PC-9 (cell line): ENCODE measurements at regions not wholly inside any gene's neighbourhood (a gene's known extent, or its start where the extent isn't known, plus 50 kb on each side); places are given as distances from the start of the nearest gene placed in this dataset.

Source experiments
- BruUV-seq: library from RNA; stranded (reverse); fragments of 400-500 nt; replicated peaks from 2 replicates; lab custom pipeline; 2021; lab: Mats Ljungman, UMichigan
- CTCF ChIA-PET: fragments of 300-600 bp; sonication (Branson Sonifier 250); formaldehyde crosslinking; loops from one replicate; lab custom pipeline; 2022; ENCODE audit warnings: antibody characterized with exemption; lab: Charles Lee
- POLR2A ChIA-PET: fragments of 300-600 bp; sonication (Branson Sonifier 250); formaldehyde crosslinking; loops from one replicate; lab custom pipeline; 2022; ENCODE audit warnings: antibody characterized with exemption; ENCODE audit not compliant: unreplicated experiment; lab: Charles Lee
- DNase-seq, 2 experiments: peaks; one replicate each; pipeline versions ENCODE4 v3.0.0 to v3.0.0-alpha.2; 2015 to 2022; ENCODE audit warnings: mixed read lengths in 1 of 2
- H2AFZ ChIP-seq: fragments of 200-600 bp; sonication (generic); 2 replicates; pipeline ENCODE4 v1.8.1; 2017; ENCODE audit warnings: antibody characterized with exemption
- H3F3A ChIP-seq: fragments of 200-600 bp; sonication (generic); 2 replicates; pipeline ENCODE4 v1.8.1; 2017; ENCODE audit warnings: antibody characterized with exemption, mild to moderate bottlenecking, low read depth; ENCODE audit not compliant: insufficient read depth
- H3K27ac ChIP-seq: fragments of 200-600 bp; sonication (generic); 2 replicates; pipeline ENCODE4 v1.6.1; 2016; ENCODE audit warnings: mixed run types
- H3K27me3 ChIP-seq: fragments of 200-600 bp; sonication (generic); 2 replicates; pipeline ENCODE4 v1.6.1; 2016; ENCODE audit warnings: low read depth, mixed run types; ENCODE audit not compliant: insufficient read depth
- H3K36me3 ChIP-seq: fragments of 200-600 bp; sonication (generic); 2 replicates; pipeline ENCODE4 v1.6.1; 2016; ENCODE audit warnings: low read depth, mixed run types
- H3K4me1 ChIP-seq: fragments of 200-600 bp; sonication (generic); replicated peaks from 2 replicates; pipeline ENCODE4 v1.6.1; 2016; ENCODE audit warnings: mixed run types; ENCODE audit not compliant: insufficient read depth
- H3K4me2 ChIP-seq: fragments of 200-600 bp; sonication (generic); 2 replicates; pipeline ENCODE4 v1.6.1; 2017; ENCODE audit warnings: mixed run types
- H3K4me3 ChIP-seq: fragments of 200-600 bp; sonication (generic); 2 replicates; pipeline ENCODE4 v1.6.1; 2016; ENCODE audit warnings: mixed run types
- H3K79me2 ChIP-seq: fragments of 200-600 bp; sonication (generic); 2 replicates; pipeline ENCODE4 v1.6.1; 2017; ENCODE audit warnings: low read depth, mixed run types
- H3K9me2 ChIP-seq: fragments of 200-600 bp; sonication (generic); 2 replicates; pipeline ENCODE4 v1.8.1; 2017; ENCODE audit warnings: mild to moderate bottlenecking; ENCODE audit not compliant: insufficient read depth
- H3K9me3 ChIP-seq: fragments of 200-600 bp; sonication (generic); 2 replicates; pipeline ENCODE4 v1.8.1; 2016; ENCODE audit warnings: low read depth; ENCODE audit not compliant: insufficient read depth
- H4K20me1 ChIP-seq: fragments of 200-600 bp; sonication (generic); 2 replicates; pipeline ENCODE4 v1.8.1; 2017; ENCODE audit not compliant: insufficient read depth
- CTCF ChIP-seq: fragments of 200-600 bp; sonication (generic); conservative IDR thresholded peaks from 2 replicates; pipeline ENCODE4 v1.6.1; 2017; ENCODE audit warnings: mixed run types, antibody characterized with exemption, mild to moderate bottlenecking, moderate library complexity
- EZH2 ChIP-seq: fragments of 200-600 bp; sonication (generic); IDR thresholded peaks from 2 replicates; pipeline ENCODE4 v1.8.0; 2017; ENCODE audit warnings: antibody characterized with exemption, low read depth
- intact Hi-C: fragments of 100-400 bp; cut with micrococcal nuclease; formaldehyde crosslinking; loops from one replicate; pipeline ENCODE4 v1.10.0; 2022; ENCODE audit not compliant: unreplicated experiment

DNA sequence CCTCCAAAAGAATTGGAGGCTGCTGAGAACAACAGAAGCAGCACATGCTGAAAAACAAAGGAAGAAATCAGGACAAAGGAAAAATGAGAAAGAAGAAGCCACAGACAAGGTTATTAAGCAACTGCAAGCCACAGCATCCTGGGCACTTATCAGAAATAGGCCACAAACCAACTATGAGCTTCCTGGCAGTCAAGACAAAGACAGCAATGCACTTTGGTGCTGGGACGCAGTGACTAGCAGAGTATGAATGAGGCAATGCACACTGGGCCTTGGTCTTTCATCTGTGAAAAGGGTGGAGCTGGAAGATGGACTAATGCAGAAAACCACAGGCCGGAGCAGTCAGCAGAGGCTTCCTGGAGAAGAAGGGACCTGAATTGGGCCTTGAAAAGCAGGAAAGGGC lies 56.0 kb upstream of the LINGO1 start:
- intact Hi-C loops = no loop called here
- ChIA-PET CTCF (no interaction called here), POLR2A (no interaction called here)
- H2AFZ ChIP-seq = no peak overlapping the region
- no peaks in the 10 kb centered on the region for H4K20me1 ChIP-seq
- no peaks in the 10 kb centered on the region for H3K79me2 ChIP-seq
- H3K27ac ChIP-seq = no peak overlapping the region
- no TSS peak for BruUV-seq
- no peaks in the 10 kb centered on the region for H3F3A ChIP-seq
- no peaks in the 10 kb centered on the region for H3K4me1 ChIP-seq
- DNase-seq = no peak
- no peak overlapping the region for H3K4me2 ChIP-seq
- H3K36me3 ChIP-seq = no peaks in the 10 kb centered on the region
- H3K9me2 ChIP-seq = no peaks in the 10 kb centered on the region
- H3K9me3 ChIP-seq = no peaks in the 10 kb centered on the region
- H3K27me3 ChIP-seq = peaks cover 90% of the 10 kb centered on the region
- H3K4me3 ChIP-seq = no peak overlapping the region
- TF ChIP-seq CTCF = no peak

DNA sequence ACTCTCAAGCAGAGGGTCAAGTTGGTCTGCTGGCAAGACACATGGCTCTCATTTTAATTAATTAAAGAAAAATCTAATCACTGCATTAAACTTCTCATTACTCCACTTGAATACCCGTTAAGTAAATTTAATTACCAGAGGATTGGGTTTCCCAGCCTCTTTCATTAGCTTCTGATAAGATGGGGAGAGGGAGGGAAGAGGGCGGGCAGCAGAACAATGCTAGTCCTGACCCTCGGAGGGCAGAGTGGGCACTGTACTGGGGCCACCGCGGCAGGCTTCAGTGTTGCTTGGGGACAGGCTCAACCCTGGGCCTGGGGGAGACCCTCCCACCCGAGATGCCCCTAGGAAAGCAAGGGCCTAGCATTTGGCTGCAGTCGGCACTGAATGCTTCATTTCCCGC lies 55.6 kb upstream of the LINGO1 start:
- no peak overlapping the region for H3K4me2 ChIP-seq
- no peaks in the 10 kb centered on the region for H3K79me2 ChIP-seq
- no peak for TF ChIP-seq CTCF
- TF ChIP-seq EZH2 = no peak
- intact Hi-C loops = no loop called here
- H3K36me3 ChIP-seq = no peaks in the 10 kb centered on the region
- H4K20me1 ChIP-seq = no peaks in the 10 kb centered on the region
- no peak overlapping the region for H3K4me3 ChIP-seq
- no peak for DNase-seq
- BruUV-seq = no TSS peak
- no peaks in the 10 kb centered on the region for H3K9me3 ChIP-seq
- no peaks in the 10 kb centered on the region for H3F3A ChIP-seq
- H3K27me3 ChIP-seq = peaks cover 90% of the 10 kb centered on the region
- ChIA-PET POLR2A (no interaction called here), CTCF (no interaction called here)
- H3K4me1 ChIP-seq = no peaks in the 10 kb centered on the region
- H3K9me2 ChIP-seq = no peaks in the 10 kb centered on the region
- no peak overlapping the region for H2AFZ ChIP-seq
- no peak overlapping the region for H3K27ac ChIP-seq

- Histone ChIP-seq H3K27ac (no peak overlapping the region), H2AFZ (no peak overlapping the region), H3K4me3 (no peak overlapping the region), H3K9me3 (no peaks in the 10 kb centered on the region), H3F3A (no peaks in the 10 kb centered on the region), H4K20me1 (no peaks in the 10 kb centered on the region; the same call in 1 of the 2 replicates), H3K4me2 (no peak overlapping the region), H3K4me1 (no peaks in the 10 kb centered on the region), H3K9me2 (no peaks in the 10 kb centered on the region), H3K27me3 (peaks cover 91% of the 10 kb centered on the region), H3K36me3 (no peaks in the 10 kb centered on the region), H3K79me2 (no peaks in the 10 kb centered on the region)
- DNase-seq = no peak
- TF ChIP-seq CTCF = no peak
- TF ChIP-seq EZH2 = no peak
- BruUV-seq = no TSS peak
- ChIA-PET POLR2A (no interaction called here), CTCF (no interaction called here)
- intact Hi-C loops = no loop called here
These were observed 52.5 kb upstream of the LINGO1 start for GRCh38 chr15:77685082-77685815.
